DND-41 (cell line): ENCODE measurements at regions not wholly inside any gene's neighbourhood (a gene's known extent, or its start where the extent isn't known, plus 50 kb on each side); places are given as distances from the start of the nearest gene placed in this dataset.

Experiments used
- ATAC-seq: fragments of 200-7000 bp; cut with Tn5 transposase; 3 replicates; pipeline ENCODE4 v1.9.1; 2021; ENCODE audit warnings: low read depth; ENCODE audit not compliant: insufficient read depth
- DNase-seq: peaks from one replicate; pipeline ENCODE4 v3.0.0-alpha.2; 2020
- H2AFZ ChIP-seq: 2 replicates; pipeline ENCODE4 v1.6.0; 2012; ENCODE audit warnings: low read depth, low read length
- H3K27ac ChIP-seq: 2 replicates; pipeline ENCODE4 v1.5.1; 2012; ENCODE audit warnings: low read length, inconsistent platforms
- H3K27me3 ChIP-seq: fragments of 200-600 bp; sonication (generic); 2 replicates; pipeline ENCODE4 v1.6.0; 2012; ENCODE audit warnings: low read length, mild to moderate bottlenecking, inconsistent platforms; ENCODE audit not compliant: insufficient read depth, poor library complexity
- H3K36me3 ChIP-seq: 2 replicates; pipeline ENCODE4 v1.5.1; 2012; ENCODE audit warnings: low read length, inconsistent platforms; ENCODE audit not compliant: insufficient read depth
- H3K4me1 ChIP-seq: 2 replicates; pipeline ENCODE4 v1.5.1; 2012; ENCODE audit warnings: mild to moderate bottlenecking, low read length; ENCODE audit not compliant: insufficient read depth
- H3K4me2 ChIP-seq: 2 replicates; pipeline ENCODE4 v1.6.0; 2012; ENCODE audit warnings: mild to moderate bottlenecking, moderate library complexity, low read length, inconsistent platforms; ENCODE audit not compliant: insufficient read depth
- H3K4me3 ChIP-seq, 2 experiments: fragments of 200-600 bp in 1 of 2; shearing (Covaris generic) in 1 of 2; 2 replicates each; pipeline ENCODE4 v1.5.1; 2012 to 2016; ENCODE audit warnings: inconsistent platforms in 2 of 2, low read length in 2 of 2, mild to moderate bottlenecking in 2 of 2, low read depth in 1 of 2, moderate library complexity in 1 of 2
- H3K79me2 ChIP-seq: 2 replicates; pipeline ENCODE4 v1.6.0; 2012; ENCODE audit warnings: low read length, inconsistent platforms; ENCODE audit not compliant: insufficient read depth
- H3K9ac ChIP-seq: 2 replicates; pipeline ENCODE4 v1.6.0; 2012; ENCODE audit warnings: low read depth, mild to moderate bottlenecking, inconsistent platforms, low read length, moderate library complexity
- H3K9me3 ChIP-seq: 2 replicates; pipeline ENCODE4 v1.5.1; 2012; ENCODE audit warnings: low read length, moderate library complexity, mild to moderate bottlenecking, inconsistent platforms; ENCODE audit not compliant: insufficient read depth, severe bottlenecking
- H4K20me1 ChIP-seq: 2 replicates; pipeline ENCODE4 v1.6.0; 2012; ENCODE audit warnings: low read length; ENCODE audit not compliant: insufficient read depth
- EZH2 ChIP-seq: IDR thresholded peaks from 3 replicates; pipeline ENCODE4 v1.6.1; 2012; ENCODE audit warnings: borderline replicate concordance, low read depth, mild to moderate bottlenecking, moderate library complexity, low read length, inconsistent platforms; ENCODE audit not compliant: severe bottlenecking
- TF ChIP-seq, protein P1 (sequence below): IDR thresholded peaks from 2 replicates; pipeline ENCODE4 v1.5.1; 2012; ENCODE audit warnings: borderline replicate concordance, low read length, moderate library complexity, mild to moderate bottlenecking; ENCODE audit not compliant: poor library complexity, severe bottlenecking; ENCODE audit errors: extremely low read depth

DNA sequence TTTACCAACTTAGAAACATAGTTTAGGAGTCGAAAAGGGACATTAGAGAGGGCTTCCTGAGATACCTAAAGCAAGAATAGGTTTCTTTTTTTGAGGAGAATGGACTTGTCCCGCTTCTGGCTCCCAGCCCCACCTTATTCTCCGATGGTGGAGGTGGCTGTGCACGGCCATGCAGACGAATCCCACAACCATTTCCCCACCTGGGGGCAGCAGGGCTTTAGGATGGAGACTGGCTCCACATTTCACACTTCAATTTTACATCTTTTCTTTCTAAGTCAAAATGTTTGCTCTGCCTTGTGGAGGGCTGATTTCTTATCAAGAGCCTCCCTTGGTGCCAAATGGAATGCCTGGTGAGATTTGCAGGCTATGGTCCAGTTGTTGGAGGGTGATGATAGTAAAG, 118.5 kb downstream of the GLRX3 start:
- no peaks in the 10 kb centered on the region for H3K36me3 ChIP-seq
- no peaks in the 10 kb centered on the region for H3K27me3 ChIP-seq
- H3K9me3 ChIP-seq, result peaks cover 2% of the 10 kb centered on the region
- H3K4me2 ChIP-seq, result no peak overlapping the region
- H2AFZ ChIP-seq, result no peak overlapping the region
- no peaks in the 10 kb centered on the region for H3K79me2 ChIP-seq
- no peaks in the 10 kb centered on the region for H3K4me1 ChIP-seq
- no peak for ATAC-seq
- H3K27ac ChIP-seq, result no peak overlapping the region
- TF ChIP-seq, protein P1, sequence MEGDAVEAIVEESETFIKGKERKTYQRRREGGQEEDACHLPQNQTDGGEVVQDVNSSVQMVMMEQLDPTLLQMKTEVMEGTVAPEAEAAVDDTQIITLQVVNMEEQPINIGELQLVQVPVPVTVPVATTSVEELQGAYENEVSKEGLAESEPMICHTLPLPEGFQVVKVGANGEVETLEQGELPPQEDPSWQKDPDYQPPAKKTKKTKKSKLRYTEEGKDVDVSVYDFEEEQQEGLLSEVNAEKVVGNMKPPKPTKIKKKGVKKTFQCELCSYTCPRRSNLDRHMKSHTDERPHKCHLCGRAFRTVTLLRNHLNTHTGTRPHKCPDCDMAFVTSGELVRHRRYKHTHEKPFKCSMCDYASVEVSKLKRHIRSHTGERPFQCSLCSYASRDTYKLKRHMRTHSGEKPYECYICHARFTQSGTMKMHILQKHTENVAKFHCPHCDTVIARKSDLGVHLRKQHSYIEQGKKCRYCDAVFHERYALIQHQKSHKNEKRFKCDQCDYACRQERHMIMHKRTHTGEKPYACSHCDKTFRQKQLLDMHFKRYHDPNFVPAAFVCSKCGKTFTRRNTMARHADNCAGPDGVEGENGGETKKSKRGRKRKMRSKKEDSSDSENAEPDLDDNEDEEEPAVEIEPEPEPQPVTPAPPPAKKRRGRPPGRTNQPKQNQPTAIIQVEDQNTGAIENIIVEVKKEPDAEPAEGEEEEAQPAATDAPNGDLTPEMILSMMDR, result peak; percentile 11
- no peak for TF ChIP-seq EZH2
- no peak for DNase-seq
- no peaks in the 10 kb centered on the region for H4K20me1 ChIP-seq
- H3K9ac ChIP-seq, result no peak overlapping the region
- no peak overlapping the region for H3K4me3 ChIP-seq

DNA sequence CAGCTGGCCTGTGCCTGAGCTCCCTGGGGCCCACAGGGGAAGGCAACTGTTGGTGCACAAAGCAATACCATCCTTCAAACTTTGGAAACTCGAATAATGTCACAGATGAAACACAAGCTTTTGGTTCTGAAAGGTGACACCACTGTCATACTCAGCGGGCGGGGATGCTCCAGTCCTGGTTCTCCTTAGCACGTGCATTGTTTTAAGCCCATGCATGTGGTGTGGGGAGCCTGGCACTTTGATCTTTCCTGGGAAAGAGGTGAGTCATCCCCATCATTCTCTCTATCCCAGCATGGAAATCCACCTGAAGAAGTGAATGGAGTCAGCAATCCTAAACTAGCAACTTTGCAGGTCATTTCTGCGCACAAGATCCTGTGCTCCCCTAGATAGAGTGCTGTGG, 119.6 kb downstream of the GLRX3 start:
- Histone ChIP-seq H3K27me3 (no peaks in the 10 kb centered on the region), H3K9ac (no peak overlapping the region), H3K27ac (no peak overlapping the region), H2AFZ (no peak overlapping the region), H4K20me1 (no peaks in the 10 kb centered on the region), H3K4me2 (no peak overlapping the region), H3K9me3 (peaks cover 5% of the 10 kb centered on the region), H3K4me3 (no peak overlapping the region), H3K79me2 (no peaks in the 10 kb centered on the region), H3K36me3 (no peaks in the 10 kb centered on the region), H3K4me1 (no peaks in the 10 kb centered on the region)
- DNase-seq, result no peak
- TF ChIP-seq EZH2, result no peak
- TF ChIP-seq, protein P1, result no peak
- ATAC-seq, result no peak

GRCh38 chr10:130257897-130258296, 121.7 kb downstream of the GLRX3 start:
- TF ChIP-seq, protein P1, result no peak
- TF ChIP-seq EZH2, result no peak
- Histone ChIP-seq H3K27me3 (no peaks in the 10 kb centered on the region), H2AFZ (no peak overlapping the region), H3K27ac (no peak overlapping the region), H3K9ac (no peak overlapping the region), H3K79me2 (no peaks in the 10 kb centered on the region), H4K20me1 (no peaks in the 10 kb centered on the region), H3K36me3 (no peaks in the 10 kb centered on the region), H3K4me3 (no peak overlapping the region), H3K4me1 (no peaks in the 10 kb centered on the region), H3K9me3 (peaks cover 5% of the 10 kb centered on the region), H3K4me2 (no peak overlapping the region)
- no peak for DNase-seq
- no peak for ATAC-seq

DNA sequence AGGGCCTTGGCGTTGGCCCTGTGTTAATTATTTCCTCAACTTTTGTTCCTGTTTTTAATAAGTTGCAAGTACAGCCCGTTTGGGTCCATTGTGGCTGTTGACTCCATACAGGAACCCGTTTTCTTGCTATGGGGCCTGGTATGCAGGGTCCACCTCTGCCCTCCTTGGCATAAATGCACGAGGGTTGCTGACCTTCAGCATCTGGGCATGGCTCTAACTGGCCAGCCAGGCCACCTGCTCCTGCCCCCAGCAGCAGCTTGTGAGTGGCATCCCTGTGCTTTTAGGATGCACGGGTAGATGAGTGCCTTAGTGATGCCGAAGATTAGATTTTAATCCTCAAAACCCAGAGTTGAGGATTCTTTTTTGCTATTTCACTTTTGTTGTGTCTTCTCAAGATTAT, 123.2 kb downstream of the GLRX3 start:
- no peaks in the 10 kb centered on the region for H4K20me1 ChIP-seq
- peaks cover 5% of the 10 kb centered on the region for H3K9me3 ChIP-seq
- H3K27ac ChIP-seq, result no peak overlapping the region
- TF ChIP-seq, protein P1, result no peak
- no peak for TF ChIP-seq EZH2
- no peaks in the 10 kb centered on the region for H3K27me3 ChIP-seq
- no peaks in the 10 kb centered on the region for H3K36me3 ChIP-seq
- no peak overlapping the region for H2AFZ ChIP-seq
- no peak for ATAC-seq
- H3K4me1 ChIP-seq, result no peaks in the 10 kb centered on the region
- no peak overlapping the region for H3K4me2 ChIP-seq
- DNase-seq, result no peak
- no peak overlapping the region for H3K4me3 ChIP-seq
- no peak overlapping the region for H3K9ac ChIP-seq
- no peaks in the 10 kb centered on the region for H3K79me2 ChIP-seq
